Stimulated activated CD4-positive, alpha-beta T cell treated with anti-CD3 and anti-CD28 coated beads, TNF-alpha, amount 100 ng/mL, for 4 hours (primary cell): ENCODE measurements at regions not wholly inside any gene's neighbourhood (a gene's known extent, or its start where the extent isn't known, plus 50 kb on each side); places are given as distances from the start of the nearest gene placed in this dataset.

Experiments used
- DNase-seq, 3 experiments: peaks; one replicate each; pipeline ENCODE4 v3.0.0-alpha.2; 2020; ENCODE audit warnings: low read depth in 3 of 3

- no peak for DNase-seq
These were observed 71.9 kb upstream of the PPARA start for GRCh38 chr22:46078241-46079092.

- no peak for DNase-seq
These were observed 71.0 kb upstream of the PPARA start for GRCh38 chr22:46079093-46079860.

- DNase-seq, result no peak
These were observed 70.2 kb upstream of the PPARA start for GRCh38 chr22:46079861-46080821.

GRCh38 chr22:46081036-46081830 is 69.1 kb upstream of the PPARA start:
- no peak for DNase-seq

- DNase-seq, result no peak
These were observed 68.5 kb upstream of the PPARA start for GRCh38 chr22:46081831-46082210.

- DNase-seq, result no peak
These were observed 67.7 kb upstream of the PPARA start for GRCh38 chr22:46082633-46083032.

- no peak for DNase-seq
These were observed 66.7 kb upstream of the PPARA start for GRCh38 chr22:46083383-46084350.

- DNase-seq, result no peak
These were observed 66.0 kb upstream of the PPARA start for GRCh38 chr22:46084376-46084775.

- no peak for DNase-seq
These were observed 65.1 kb upstream of the PPARA start for GRCh38 chr22:46084943-46085827.

GRCh38 chr22:46085828-46086576 is 64.3 kb upstream of the PPARA start:
- DNase-seq, result no peak

GRCh38 chr22:46086577-46087335 is 63.6 kb upstream of the PPARA start:
- no peak for DNase-seq

- no peak for DNase-seq
These were observed 63.0 kb upstream of the PPARA start for GRCh38 chr22:46087336-46087690.

GRCh38 chr22:46087816-46088277 is 62.5 kb upstream of the PPARA start:
- DNase-seq, result no peak

GRCh38 chr22:46088541-46089311 is 61.6 kb upstream of the PPARA start:
- no peak for DNase-seq

GRCh38 chr22:46089426-46090035 is 60.8 kb upstream of the PPARA start:
- no peak for DNase-seq

- DNase-seq, result no peak
These were observed 60.2 kb upstream of the PPARA start for GRCh38 chr22:46090036-46090591.
